Kidney epithelial cell (primary cell): ENCODE measurements at regions not wholly inside any gene's neighbourhood (a gene's known extent, or its start where the extent isn't known, plus 50 kb on each side); places are given as distances from the start of the nearest gene placed in this dataset.

Source experiments
- DNase-seq: peaks from one replicate; pipeline ENCODE4 v3.0.0-alpha.2; 2010; ENCODE audit warnings: low read depth
- H3K27me3 ChIP-seq: 2 replicates; pipeline ENCODE4 v1.6.0; 2011; ENCODE audit warnings: low read length; ENCODE audit not compliant: control insufficient read depth, insufficient read depth
- H3K36me3 ChIP-seq: 2 replicates; pipeline ENCODE4 v1.5.1; 2011; ENCODE audit warnings: low read length; ENCODE audit not compliant: control insufficient read depth, insufficient read depth
- H3K4me3 ChIP-seq: 2 replicates; pipeline ENCODE4 v1.5.1; 2011; ENCODE audit warnings: low read depth, mild to moderate bottlenecking, control low read depth, low read length
- TF ChIP-seq, protein P1 (sequence below): IDR thresholded peaks from 2 replicates; pipeline ENCODE4 v1.5.1; 2011; ENCODE audit warnings: mild to moderate bottlenecking, moderate library complexity, low read length, control low read depth, inconsistent platforms; ENCODE audit not compliant: insufficient read depth, poor library complexity, severe bottlenecking

DNA sequence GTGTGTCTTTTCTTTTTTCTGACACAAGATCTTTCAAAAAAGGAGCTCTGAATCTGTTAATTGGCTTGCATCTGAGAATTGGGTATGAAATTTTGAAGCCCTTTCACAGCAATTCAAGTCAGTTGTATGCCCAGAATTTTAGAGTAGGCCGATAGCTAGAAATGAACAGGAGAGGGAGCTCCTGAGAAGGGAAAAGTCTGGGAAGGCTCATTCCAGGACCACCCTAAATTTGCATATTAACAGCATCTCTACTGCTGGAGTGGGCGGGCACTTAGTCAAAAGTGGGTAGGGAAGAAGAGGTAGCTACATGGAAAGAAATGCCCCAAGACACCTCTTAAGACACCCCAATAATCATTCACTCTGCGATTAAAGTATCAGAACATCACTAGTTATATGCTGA is 928.3 kb downstream of the TBC1D32 start:
- Histone ChIP-seq H3K27me3 (no peaks in the 10 kb centered on the region), H3K36me3 (no peaks in the 10 kb centered on the region), H3K4me3 (no peak overlapping the region)
- no peak for DNase-seq
- TF ChIP-seq, protein P1, sequence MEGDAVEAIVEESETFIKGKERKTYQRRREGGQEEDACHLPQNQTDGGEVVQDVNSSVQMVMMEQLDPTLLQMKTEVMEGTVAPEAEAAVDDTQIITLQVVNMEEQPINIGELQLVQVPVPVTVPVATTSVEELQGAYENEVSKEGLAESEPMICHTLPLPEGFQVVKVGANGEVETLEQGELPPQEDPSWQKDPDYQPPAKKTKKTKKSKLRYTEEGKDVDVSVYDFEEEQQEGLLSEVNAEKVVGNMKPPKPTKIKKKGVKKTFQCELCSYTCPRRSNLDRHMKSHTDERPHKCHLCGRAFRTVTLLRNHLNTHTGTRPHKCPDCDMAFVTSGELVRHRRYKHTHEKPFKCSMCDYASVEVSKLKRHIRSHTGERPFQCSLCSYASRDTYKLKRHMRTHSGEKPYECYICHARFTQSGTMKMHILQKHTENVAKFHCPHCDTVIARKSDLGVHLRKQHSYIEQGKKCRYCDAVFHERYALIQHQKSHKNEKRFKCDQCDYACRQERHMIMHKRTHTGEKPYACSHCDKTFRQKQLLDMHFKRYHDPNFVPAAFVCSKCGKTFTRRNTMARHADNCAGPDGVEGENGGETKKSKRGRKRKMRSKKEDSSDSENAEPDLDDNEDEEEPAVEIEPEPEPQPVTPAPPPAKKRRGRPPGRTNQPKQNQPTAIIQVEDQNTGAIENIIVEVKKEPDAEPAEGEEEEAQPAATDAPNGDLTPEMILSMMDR: no peak

DNA sequence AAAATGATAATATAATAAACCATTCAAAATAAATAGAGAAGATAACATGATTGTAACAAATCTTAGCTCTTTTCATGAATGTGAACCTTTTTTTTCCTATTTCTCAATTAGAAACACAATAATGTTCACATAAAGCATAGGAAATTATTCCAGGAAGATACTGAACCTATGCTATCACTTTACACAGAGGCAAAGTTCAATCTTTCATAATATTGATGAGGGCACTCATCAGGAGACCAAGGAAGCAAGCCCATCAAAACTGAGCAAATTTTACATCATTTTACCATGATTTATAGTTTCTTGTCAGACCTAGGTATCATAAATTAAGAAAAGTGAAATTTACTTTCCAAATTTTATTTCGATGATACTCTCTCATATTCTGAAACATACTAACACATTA is 938.5 kb downstream of the TBC1D32 start:
- TF ChIP-seq, protein P1: no peak
- H3K36me3 ChIP-seq: no peaks in the 10 kb centered on the region
- no peak for DNase-seq

DNA sequence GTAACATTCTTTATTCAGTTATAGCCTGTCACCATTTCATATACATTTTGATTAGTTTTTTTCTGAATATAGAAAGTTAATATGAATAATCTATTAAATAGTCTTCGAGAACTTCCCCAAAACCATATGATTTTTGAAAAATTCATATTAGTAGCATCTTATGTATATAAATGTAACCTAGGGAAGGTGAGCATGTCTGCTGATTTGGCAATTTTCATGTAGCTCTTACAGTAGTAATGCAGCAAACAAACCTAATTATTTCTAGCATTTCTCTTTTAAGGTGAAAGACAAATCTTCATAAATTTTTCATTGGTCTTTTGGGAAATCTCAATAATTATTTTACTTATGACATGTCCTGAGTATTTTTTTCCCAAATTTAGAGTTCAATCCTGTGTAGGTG is 939.0 kb downstream of the TBC1D32 start:
- TF ChIP-seq, protein P1: no peak
- H3K36me3 ChIP-seq: no peaks in the 10 kb centered on the region
- no peaks in the 10 kb centered on the region for H3K27me3 ChIP-seq
- no peak overlapping the region for H3K4me3 ChIP-seq
- DNase-seq: no peak

More for the DNA sequence above, 938.5 kb downstream of the TBC1D32 start:
- H3K4me3 ChIP-seq: no peak overlapping the region
- H3K27me3 ChIP-seq: no peaks in the 10 kb centered on the region

DNA sequence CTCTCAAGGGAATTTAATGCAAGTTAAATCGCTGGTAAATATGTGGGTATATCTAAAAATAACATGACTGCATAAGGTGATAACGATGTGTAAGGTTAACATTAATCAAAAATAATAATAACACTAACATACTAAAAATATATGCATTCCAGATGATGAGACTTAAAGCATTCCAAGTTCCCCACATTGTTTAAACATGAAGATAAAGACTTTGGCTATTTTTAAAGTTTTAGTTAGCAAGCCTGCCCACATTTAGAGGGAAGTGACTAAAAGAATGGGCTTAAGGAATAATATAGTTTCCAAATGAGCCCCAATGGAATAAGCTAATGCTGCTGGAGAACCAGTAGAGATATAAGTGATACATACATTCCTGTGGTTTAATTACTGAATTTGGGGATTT is 941.3 kb downstream of the TBC1D32 start:
- no peaks in the 10 kb centered on the region for H3K27me3 ChIP-seq
- TF ChIP-seq, protein P1: no peak
- no peak for DNase-seq
- H3K36me3 ChIP-seq: no peaks in the 10 kb centered on the region
- H3K4me3 ChIP-seq: no peak overlapping the region

DNA sequence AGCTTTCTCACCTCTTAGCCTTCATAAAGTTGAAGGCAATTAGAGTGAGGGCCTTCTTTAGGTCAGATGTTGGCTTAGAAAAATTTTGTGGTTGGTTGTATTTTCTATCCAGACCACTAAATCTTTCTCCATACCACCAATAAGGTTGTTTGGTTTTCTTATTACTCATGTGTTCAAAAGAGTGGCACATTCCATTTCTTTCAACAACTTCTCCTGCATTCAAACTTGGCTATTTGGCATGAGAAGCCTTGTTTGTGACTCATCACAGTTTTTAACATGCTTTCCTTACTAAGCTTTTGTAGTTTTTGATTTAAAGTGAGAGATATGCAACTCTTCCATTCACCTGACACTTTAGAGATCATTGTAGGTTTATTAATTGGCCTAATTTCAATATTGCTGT is 949.6 kb downstream of the TBC1D32 start:
- Histone ChIP-seq H3K27me3 (no peaks in the 10 kb centered on the region), H3K36me3 (no peaks in the 10 kb centered on the region), H3K4me3 (no peak overlapping the region)
- TF ChIP-seq, protein P1: no peak
- no peak for DNase-seq

DNA sequence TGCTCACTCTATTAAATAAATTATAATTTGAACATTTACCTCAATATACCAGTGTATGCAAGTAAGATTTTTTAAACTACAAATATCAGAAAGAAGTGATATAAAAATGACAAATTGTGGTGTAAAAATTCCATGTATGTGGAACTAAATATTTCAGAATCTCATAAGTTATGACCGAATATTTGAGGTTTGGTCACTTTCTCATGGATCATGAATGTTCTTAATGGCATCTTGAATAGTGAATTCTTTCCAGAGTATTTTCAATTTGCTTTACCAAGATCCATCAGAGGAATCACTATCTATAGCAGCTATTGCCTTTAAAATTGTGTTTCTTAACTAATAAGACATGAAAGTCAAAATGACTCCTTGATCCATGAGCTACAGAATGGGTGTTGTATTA is 950.6 kb downstream of the TBC1D32 start:
- Histone ChIP-seq H3K27me3 (no peaks in the 10 kb centered on the region), H3K4me3 (no peak overlapping the region), H3K36me3 (no peaks in the 10 kb centered on the region)
- no peak for DNase-seq
- TF ChIP-seq, protein P1: no peak
